ENCODE measurements at regions not wholly inside any gene's neighbourhood (a gene's known extent, or its start where the extent isn't known, plus 50 kb on each side); places are given as distances from the start of the nearest gene placed in this dataset.
A peak's percentile ranks its signal among the peaks of the same experiment; 100 is the strongest.

DNA sequence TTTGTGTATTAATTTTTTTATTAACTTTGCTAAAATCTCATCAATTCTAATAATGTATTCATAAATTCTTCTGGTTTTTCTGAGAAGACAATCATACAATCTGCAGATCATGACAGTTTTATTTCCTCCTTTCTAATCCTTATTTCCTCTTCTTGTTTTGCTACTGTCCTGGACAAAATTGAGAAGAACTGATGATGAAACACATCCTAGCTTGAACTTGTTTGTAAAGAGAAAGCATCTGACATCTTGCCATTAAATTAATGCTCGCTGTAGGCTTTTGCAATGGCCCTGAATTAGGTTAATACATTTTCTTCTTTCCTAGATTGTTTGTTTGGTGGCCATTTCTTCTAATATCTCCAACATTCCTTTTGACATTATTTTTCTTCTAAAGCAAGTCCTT is 110.9 kb upstream of the TPM1 start:
- H3K4me1 ChIP-seq (ENCODE audit: control insufficient read depth in 4 of 4, insufficient read depth in 4 of 4, low read length in 3 of 4): peaks cover 6 to 18% (median 12%) of the 10 kb centered on the region in 4 donors
- H3K9ac ChIP-seq (ENCODE audit: low read depth in 1 of 2, low read length in 2 of 2): no peak overlapping the region
- no peaks in the 10 kb centered on the region for H3K36me3 ChIP-seq (ENCODE audit: control insufficient read depth in 4 of 4, insufficient read depth in 3 of 4, low read depth in 1 of 4, low read length in 3 of 4)
- 27% methylated on average over 1 of the region's 1 CpG for WGBS
- no peak overlapping the region for H3K4me3 ChIP-seq (ENCODE audit: low read depth in 1 of 3, low read length in 3 of 3)
- no peaks in the 10 kb centered on the region for H3K9me3 ChIP-seq (ENCODE audit: control insufficient read depth in 4 of 4, low read length in 3 of 4)
- TF ChIP-seq, protein P1, sequence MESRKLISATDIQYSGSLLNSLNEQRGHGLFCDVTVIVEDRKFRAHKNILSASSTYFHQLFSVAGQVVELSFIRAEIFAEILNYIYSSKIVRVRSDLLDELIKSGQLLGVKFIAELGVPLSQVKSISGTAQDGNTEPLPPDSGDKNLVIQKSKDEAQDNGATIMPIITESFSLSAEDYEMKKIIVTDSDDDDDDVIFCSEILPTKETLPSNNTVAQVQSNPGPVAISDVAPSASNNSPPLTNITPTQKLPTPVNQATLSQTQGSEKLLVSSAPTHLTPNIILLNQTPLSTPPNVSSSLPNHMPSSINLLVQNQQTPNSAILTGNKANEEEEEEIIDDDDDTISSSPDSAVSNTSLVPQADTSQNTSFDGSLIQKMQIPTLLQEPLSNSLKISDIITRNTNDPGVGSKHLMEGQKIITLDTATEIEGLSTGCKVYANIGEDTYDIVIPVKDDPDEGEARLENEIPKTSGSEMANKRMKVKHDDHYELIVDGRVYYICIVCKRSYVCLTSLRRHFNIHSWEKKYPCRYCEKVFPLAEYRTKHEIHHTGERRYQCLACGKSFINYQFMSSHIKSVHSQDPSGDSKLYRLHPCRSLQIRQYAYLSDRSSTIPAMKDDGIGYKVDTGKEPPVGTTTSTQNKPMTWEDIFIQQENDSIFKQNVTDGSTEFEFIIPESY (IDR thresholded peaks at IDR 0.05): no peak
- TF ChIP-seq EGR1 (IDR thresholded peaks at IDR 0.05; ENCODE audit: low read depth in 2 of 2) (no peak), CTCF (IDR thresholded peaks at IDR 0.05; ENCODE audit: low read depth, low read length, missing input control) (no peak), HNF4A (conservative IDR thresholded peaks at IDR 0.05) (peak in 1 of 2 donors; percentile 15), REST (IDR thresholded peaks at IDR 0.05) (no peak), NR2F2 (IDR thresholded peaks at IDR 0.05) (no peak), YY1 (IDR thresholded peaks at IDR 0.05) (peak; percentile 31), FOXA1 (IDR thresholded peaks at IDR 0.05) (no peak), ATF3 (IDR thresholded peaks at IDR 0.05) (peak; percentile 74), FOXA2 (IDR thresholded peaks at IDR 0.05) (no peak), RXRA (IDR thresholded peaks at IDR 0.05) (peak; percentile 20 to 22), TAF1 (conservative IDR thresholded peaks at IDR 0.05) (no peak), RAD21 (IDR thresholded peaks at IDR 0.05) (peak in 1 of 2 donors; percentile 24), SP1 (IDR thresholded peaks at IDR 0.05) (no peak), GABPA (IDR thresholded peaks at IDR 0.05 in 1 of 2, conservative IDR thresholded peaks at IDR 0.05 in 1 of 2) (no peak), HNF4G (IDR thresholded peaks at IDR 0.05) (no peak), JUND (IDR thresholded peaks at IDR 0.05) (no peak)
- TF ChIP-seq, protein P2, sequence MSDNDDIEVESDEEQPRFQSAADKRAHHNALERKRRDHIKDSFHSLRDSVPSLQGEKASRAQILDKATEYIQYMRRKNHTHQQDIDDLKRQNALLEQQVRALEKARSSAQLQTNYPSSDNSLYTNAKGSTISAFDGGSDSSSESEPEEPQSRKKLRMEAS (IDR thresholded peaks at IDR 0.05): no peak
- no peak for DNase-seq (ENCODE audit: low spot score)
- peak overlapping the region in 1 of 2 donors; percentile 5 for H3K27ac ChIP-seq (ENCODE audit: low read depth in 1 of 2, low read length in 2 of 2)
- no peaks in the 10 kb centered on the region for H3K27me3 ChIP-seq (ENCODE audit: control insufficient read depth in 4 of 4, insufficient read depth in 4 of 4, low read length in 3 of 4)

All from liver (tissue), 8 donors.